ENCODE measurements at regions not wholly inside any gene's neighbourhood (a gene's known extent, or its start where the extent isn't known, plus 50 kb on each side); places are given as distances from the start of the nearest gene placed in this dataset.

DNA sequence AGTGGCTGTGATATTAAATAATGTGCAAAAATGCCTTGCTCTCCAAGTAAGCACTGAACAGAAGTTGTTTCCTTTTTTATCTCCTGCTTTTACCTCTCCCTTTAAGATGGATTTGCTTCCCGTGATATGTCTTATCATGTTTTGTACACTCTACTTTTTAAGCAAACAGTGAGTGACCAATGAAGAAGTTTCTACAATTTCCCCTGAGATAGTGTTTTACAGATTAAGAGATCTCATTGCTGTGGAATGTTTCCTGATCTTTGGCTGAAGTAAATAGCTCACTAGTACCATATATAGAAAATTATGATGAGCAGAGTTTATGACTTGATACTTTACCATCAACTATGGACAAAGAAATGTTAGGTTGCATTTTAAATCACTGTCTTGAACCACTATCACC, 184.8 kb upstream of the PDE3A start:
- TF ChIP-seq, protein P1, sequence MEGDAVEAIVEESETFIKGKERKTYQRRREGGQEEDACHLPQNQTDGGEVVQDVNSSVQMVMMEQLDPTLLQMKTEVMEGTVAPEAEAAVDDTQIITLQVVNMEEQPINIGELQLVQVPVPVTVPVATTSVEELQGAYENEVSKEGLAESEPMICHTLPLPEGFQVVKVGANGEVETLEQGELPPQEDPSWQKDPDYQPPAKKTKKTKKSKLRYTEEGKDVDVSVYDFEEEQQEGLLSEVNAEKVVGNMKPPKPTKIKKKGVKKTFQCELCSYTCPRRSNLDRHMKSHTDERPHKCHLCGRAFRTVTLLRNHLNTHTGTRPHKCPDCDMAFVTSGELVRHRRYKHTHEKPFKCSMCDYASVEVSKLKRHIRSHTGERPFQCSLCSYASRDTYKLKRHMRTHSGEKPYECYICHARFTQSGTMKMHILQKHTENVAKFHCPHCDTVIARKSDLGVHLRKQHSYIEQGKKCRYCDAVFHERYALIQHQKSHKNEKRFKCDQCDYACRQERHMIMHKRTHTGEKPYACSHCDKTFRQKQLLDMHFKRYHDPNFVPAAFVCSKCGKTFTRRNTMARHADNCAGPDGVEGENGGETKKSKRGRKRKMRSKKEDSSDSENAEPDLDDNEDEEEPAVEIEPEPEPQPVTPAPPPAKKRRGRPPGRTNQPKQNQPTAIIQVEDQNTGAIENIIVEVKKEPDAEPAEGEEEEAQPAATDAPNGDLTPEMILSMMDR (conservative IDR thresholded peaks at IDR 0.05; ENCODE audit: low read length): no peak
- no peak for TF ChIP-seq EZH2phosphoT487 (IDR thresholded peaks at IDR 0.05; ENCODE audit: borderline replicate concordance, low read depth, low read length)
